ENCODE measurements at regions not wholly inside any gene's neighbourhood (a gene's known extent, or its start where the extent isn't known, plus 50 kb on each side); places are given as distances from the start of the nearest gene placed in this dataset.
"Not testable (repeated sequence)": the region's sequence is repeated elsewhere in the genome, so short reads cannot be mapped to it uniquely, and the experiment has no call there.

- no peaks in the 10 kb centered on the region; the same call in 1 of the 2 replicates for H3K27me3 ChIP-seq (replicated peaks; ENCODE audit: control insufficient read depth, insufficient read depth, low read length)
These were observed 60.5 kb upstream of the HAND1 start for GRCh38 chr5:154538492-154538891.

GRCh38 chr5:154536439-154536838 is 58.4 kb upstream of the HAND1 start:
- DNase-seq (ENCODE audit: extremely low read depth, insufficient read length); H3K4me3 ChIP-seq (replicated peaks; ENCODE audit: low read depth, low read length); H3K36me3 ChIP-seq (ENCODE audit: control insufficient read depth, insufficient read depth, low read length); H3K27me3 ChIP-seq (replicated peaks; ENCODE audit: control insufficient read depth, insufficient read depth, low read length): not testable (repeated sequence)

More at GRCh38 chr5:154538492-154538891, 60.5 kb upstream of the HAND1 start:
- TF ChIP-seq, protein P1, sequence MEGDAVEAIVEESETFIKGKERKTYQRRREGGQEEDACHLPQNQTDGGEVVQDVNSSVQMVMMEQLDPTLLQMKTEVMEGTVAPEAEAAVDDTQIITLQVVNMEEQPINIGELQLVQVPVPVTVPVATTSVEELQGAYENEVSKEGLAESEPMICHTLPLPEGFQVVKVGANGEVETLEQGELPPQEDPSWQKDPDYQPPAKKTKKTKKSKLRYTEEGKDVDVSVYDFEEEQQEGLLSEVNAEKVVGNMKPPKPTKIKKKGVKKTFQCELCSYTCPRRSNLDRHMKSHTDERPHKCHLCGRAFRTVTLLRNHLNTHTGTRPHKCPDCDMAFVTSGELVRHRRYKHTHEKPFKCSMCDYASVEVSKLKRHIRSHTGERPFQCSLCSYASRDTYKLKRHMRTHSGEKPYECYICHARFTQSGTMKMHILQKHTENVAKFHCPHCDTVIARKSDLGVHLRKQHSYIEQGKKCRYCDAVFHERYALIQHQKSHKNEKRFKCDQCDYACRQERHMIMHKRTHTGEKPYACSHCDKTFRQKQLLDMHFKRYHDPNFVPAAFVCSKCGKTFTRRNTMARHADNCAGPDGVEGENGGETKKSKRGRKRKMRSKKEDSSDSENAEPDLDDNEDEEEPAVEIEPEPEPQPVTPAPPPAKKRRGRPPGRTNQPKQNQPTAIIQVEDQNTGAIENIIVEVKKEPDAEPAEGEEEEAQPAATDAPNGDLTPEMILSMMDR (IDR thresholded peaks at IDR 0.05; ENCODE audit: insufficient read depth, low read length, poor library complexity, severe bottlenecking), result no peak
- Histone ChIP-seq H3K36me3 (ENCODE audit: control insufficient read depth, insufficient read depth, low read length) (no peaks in the 10 kb centered on the region), H3K4me3 (replicated peaks; ENCODE audit: low read depth, low read length) (no peak overlapping the region)
- DNase-seq (ENCODE audit: extremely low read depth, insufficient read length), result no peak

DNA sequence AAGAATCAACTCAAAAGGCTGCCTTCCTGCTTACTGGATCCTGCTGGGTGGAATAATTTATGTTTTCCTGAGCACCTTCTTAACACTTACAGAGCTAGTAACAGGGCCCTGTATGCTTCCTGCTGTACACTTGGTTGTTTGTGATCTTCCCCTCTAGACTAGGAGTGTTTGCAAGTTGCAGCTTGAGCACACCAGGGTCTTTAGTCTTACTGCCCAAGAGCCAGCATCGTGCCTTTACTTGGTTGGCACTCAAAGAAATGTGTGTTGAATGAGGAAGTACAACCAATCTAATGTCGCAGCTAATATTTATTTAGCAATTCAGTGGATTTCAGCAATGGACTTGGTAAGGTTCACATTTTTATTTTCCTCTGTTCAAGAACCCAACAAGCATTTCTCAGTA is 57.5 kb upstream of the HAND1 start:
- DNase-seq (ENCODE audit: extremely low read depth, insufficient read length), result no peak
- H3K27me3 ChIP-seq (replicated peaks; ENCODE audit: control insufficient read depth, insufficient read depth, low read length), result no peaks in the 10 kb centered on the region; the same call in 1 of the 2 replicates
- no peak overlapping the region for H3K4me3 ChIP-seq (replicated peaks; ENCODE audit: low read depth, low read length)
- TF ChIP-seq, protein P1 (IDR thresholded peaks at IDR 0.05; ENCODE audit: insufficient read depth, low read length, poor library complexity, severe bottlenecking), result no peak
- no peaks in the 10 kb centered on the region for H3K36me3 ChIP-seq (ENCODE audit: control insufficient read depth, insufficient read depth, low read length)

DNA sequence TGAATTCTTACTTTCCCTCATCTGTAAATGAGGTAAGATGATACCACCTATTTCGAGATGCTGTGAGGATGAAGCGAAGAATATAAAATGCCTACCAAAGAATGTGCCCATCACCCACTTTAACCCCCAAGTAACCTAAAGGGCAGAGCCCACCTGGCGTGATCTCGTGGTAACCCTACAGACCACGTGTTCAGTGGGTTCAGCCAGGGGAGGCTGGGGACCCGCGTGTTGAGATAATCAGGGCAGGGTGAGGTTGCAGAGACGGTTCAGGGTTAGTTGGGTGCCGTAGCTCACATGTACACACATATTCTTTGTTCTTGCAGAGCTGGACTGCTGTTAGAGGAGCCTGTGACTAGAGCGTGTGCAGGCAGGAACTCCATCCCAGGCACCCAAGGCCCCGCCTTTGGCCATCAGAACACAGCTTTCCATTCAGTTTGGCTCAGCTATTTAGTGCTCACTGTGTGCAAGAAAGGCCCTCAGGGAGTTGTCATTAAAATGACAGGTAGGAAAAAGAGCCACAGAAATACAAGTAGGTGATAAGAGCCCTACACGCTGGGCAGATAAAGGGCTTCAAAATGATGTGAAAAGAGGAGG is 56.5 kb upstream of the HAND1 start:
- no peaks in the 10 kb centered on the region; the same call in 1 of the 2 replicates for H3K27me3 ChIP-seq (replicated peaks; ENCODE audit: control insufficient read depth, insufficient read depth, low read length)
- no peaks in the 10 kb centered on the region for H3K36me3 ChIP-seq (ENCODE audit: control insufficient read depth, insufficient read depth, low read length)
- DNase-seq (ENCODE audit: extremely low read depth, insufficient read length), result no peak
- no peak overlapping the region for H3K4me3 ChIP-seq (replicated peaks; ENCODE audit: low read depth, low read length)
- TF ChIP-seq, protein P1 (IDR thresholded peaks at IDR 0.05; ENCODE audit: insufficient read depth, low read length, poor library complexity, severe bottlenecking), result no peak

DNA sequence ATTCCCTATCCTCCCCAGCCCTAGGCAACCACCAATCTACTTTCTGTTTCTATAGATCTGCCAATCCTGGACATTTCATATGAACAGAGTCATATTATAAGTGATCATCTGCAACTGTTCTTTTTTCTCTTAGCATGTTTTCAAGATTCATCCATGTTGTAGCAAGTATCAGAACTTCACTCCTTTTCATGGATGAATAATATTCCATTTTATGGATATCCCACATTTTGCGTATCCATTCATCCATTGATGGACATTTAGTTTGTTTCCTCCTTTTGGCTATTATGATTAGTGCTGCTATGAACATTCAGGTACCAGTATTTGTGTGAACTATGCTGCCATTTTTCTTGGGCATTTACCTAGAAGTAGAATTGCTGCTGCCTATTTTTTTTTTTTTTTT is 51.3 kb upstream of the HAND1 start:
- Histone ChIP-seq H3K27me3 (replicated peaks; ENCODE audit: control insufficient read depth, insufficient read depth, low read length) (no peaks in the 10 kb centered on the region), H3K4me3 (replicated peaks; ENCODE audit: low read depth, low read length) (no peak overlapping the region), H3K36me3 (ENCODE audit: control insufficient read depth, insufficient read depth, low read length) (no peaks in the 10 kb centered on the region)
- TF ChIP-seq, protein P1 (IDR thresholded peaks at IDR 0.05; ENCODE audit: insufficient read depth, low read length, poor library complexity, severe bottlenecking), result no peak
- no peak for DNase-seq (ENCODE audit: extremely low read depth, insufficient read length)

DNA sequence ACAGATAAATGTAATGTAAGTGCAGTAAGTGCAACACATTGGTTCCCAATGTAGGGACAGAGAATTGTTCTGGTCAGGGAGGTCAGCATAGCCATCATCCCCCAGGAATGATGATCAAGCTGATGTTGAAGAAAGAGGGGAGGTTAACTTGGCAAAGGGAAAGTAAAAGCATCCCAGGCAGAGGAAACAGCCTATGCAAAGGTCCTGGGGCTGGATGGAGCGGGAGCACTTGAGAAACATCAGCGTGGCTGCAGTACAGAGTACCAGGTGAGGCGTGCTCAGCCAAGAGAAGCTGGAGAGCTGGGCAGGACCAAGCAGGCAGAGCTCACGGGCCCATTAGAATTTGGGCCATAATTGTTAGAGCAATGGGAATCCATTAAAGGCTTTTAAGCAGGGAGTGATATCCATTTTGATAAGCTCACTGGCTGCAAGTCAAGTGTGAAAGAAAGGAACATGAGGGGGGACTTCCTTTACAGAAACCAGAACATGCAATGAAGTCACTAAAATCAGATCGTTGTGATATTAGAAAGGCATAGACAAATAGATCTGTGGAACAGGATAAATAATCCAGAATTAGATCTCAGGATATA is 50.1 kb upstream of the HAND1 start:
- Histone ChIP-seq H3K4me3 (replicated peaks; ENCODE audit: low read depth, low read length) (no peak overlapping the region), H3K36me3 (ENCODE audit: control insufficient read depth, insufficient read depth, low read length) (no peaks in the 10 kb centered on the region), H3K27me3 (replicated peaks; ENCODE audit: control insufficient read depth, insufficient read depth, low read length) (no peaks in the 10 kb centered on the region)
- DNase-seq (ENCODE audit: extremely low read depth, insufficient read length), result no peak
- TF ChIP-seq, protein P1 (IDR thresholded peaks at IDR 0.05; ENCODE audit: insufficient read depth, low read length, poor library complexity, severe bottlenecking), result no peak

All from GM06990 (cell line).